Lung (tissue), 11 donors: ENCODE measurements at regions not wholly inside any gene's neighbourhood (a gene's known extent, or its start where the extent isn't known, plus 50 kb on each side); places are given as distances from the start of the nearest gene placed in this dataset.

Experiments
- ATAC-seq: fragments of 200-7000 bp; cut with Tn5 transposase; one replicate; pipeline ENCODE4 v1.9.1; 2020; ENCODE audit warnings: moderate number of reproducible peaks; ENCODE audit not compliant: insufficient read depth, low FRiP score
- DNase-seq, 3 donors: peaks; one replicate each; pipeline ENCODE4 v3.0.0-alpha.2; 2013 to 2017
- H3K27ac ChIP-seq, 2 donors: one replicate each; pipeline ENCODE4 v1.5.1; 2013; ENCODE audit warnings: mild to moderate bottlenecking in 2 of 2, moderate library complexity in 2 of 2, control low read depth in 1 of 2, inconsistent platforms in 1 of 2, low read depth in 1 of 2, low read length in 1 of 2
- H3K27me3 ChIP-seq, 3 donors: one replicate each; pipeline ENCODE4 v1.5.1; 2013; ENCODE audit warnings: low read length in 2 of 3; ENCODE audit not compliant: control insufficient read depth in 3 of 3, insufficient read depth in 3 of 3
- H3K36me3 ChIP-seq, 4 donors: one replicate each; pipeline ENCODE4 v1.5.1; 2013; ENCODE audit warnings: low read length in 4 of 4, mild to moderate bottlenecking in 1 of 4, moderate library complexity in 1 of 4; ENCODE audit not compliant: control insufficient read depth in 4 of 4, insufficient read depth in 4 of 4
- H3K4me1 ChIP-seq, 5 donors: one replicate each; pipeline ENCODE4 v1.5.1; 2013; ENCODE audit warnings: low read length in 5 of 5, mild to moderate bottlenecking in 2 of 5, moderate library complexity in 1 of 5; ENCODE audit not compliant: control insufficient read depth in 5 of 5, insufficient read depth in 5 of 5
- H3K4me3 ChIP-seq: one replicate; pipeline ENCODE4 v1.5.1; 2013; ENCODE audit warnings: mild to moderate bottlenecking, control low read depth, moderate library complexity
- H3K9ac ChIP-seq, 2 donors: one replicate each; pipeline ENCODE4 v1.5.1; 2013; ENCODE audit warnings: low read length in 2 of 2, control low read depth in 1 of 2; ENCODE audit not compliant: insufficient read depth in 1 of 2
- H3K9me3 ChIP-seq, 4 donors: one replicate each; pipeline ENCODE4 v1.5.1; 2013; ENCODE audit warnings: low read length in 3 of 4, mild to moderate bottlenecking in 1 of 4, moderate library complexity in 1 of 4; ENCODE audit not compliant: control insufficient read depth in 4 of 4, insufficient read depth in 3 of 4
- CTCF ChIP-seq: IDR thresholded peaks from 2 replicates; pipeline ENCODE4 v1.5.1; 2012; ENCODE audit warnings: mild to moderate bottlenecking; ENCODE audit errors: control extremely low read depth, extremely low read depth
- WGBS, 2 donors: extraction: QIAGEN DNeasy Blood & Tissue Kit; methylation state at CpG; one replicate each; pipeline ENCODE4 v1.1.7; 2013; 5-methylcytosine and 5-hydroxymethylcytosine counted together
- donor health status: control.
- donor health status: control.
- donor health status: Bipolar disorder and iron deficiency.
- donor health status: healthy.
- donor health status: DM: yes; HTN: yes; CAD: no.

DNA sequence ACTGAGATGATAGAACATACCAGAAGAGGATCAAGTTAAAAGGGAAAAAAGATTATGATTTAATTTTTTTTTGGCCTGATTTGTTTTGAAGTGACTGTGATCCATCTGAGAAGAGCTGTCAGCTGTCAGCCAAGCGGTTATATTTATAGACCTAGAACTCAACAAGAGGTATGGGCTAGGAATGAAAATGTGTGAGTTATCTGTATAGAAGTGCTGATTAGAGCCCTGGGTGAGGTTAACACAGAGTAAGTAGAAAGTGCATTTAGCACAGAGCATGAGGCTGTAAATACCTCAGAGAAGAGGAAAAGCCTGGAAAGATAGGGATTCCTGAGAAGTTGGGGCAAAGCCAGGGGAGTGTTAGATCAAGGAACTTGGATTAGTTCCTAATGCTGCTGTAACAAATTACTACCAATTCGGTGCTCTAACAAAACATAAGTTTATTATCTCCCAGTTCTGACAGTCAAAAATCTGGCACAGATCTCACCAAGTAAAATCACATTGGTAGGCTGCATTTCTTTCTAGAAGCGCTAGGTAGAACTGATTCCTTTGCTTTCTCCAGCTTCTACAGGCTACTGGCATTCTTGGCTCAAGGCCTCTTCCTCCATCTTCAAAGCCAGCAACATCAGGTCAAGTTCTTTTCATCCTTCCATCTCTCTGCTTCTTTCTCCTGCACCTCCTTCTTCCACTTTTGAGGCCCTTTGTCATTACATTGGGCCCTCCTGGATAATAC, 197.4 kb upstream of the SPHKAP start:
- peaks cover 0 to 9% (median 0%) of the 10 kb centered on the region in 5 donors for H3K4me1 ChIP-seq
- TF ChIP-seq CTCF, result no peak
- 76 to 81% methylated on average over 3 of the region's 3 CpGs for WGBS, 2 donors

DNA sequence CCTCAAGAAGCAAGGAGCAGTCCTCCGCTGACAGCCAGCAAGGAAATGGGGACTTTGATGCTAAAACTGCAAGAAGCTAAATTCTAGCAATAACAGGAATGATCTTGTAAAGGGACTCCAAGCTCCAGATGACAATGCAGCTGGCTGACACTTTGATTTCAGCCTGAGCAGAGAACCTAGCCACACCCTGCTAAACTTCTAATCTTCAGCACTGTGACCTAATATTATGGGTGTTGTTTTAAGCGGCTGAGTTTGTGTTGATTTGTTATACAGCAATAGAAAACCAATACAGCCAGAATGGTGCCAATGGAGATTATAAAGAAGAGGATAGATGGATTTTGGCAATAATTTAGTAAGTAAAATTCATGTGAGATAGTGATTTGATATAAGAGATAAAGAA, 196.7 kb upstream of the SPHKAP start:
- no peak for DNase-seq
- Histone ChIP-seq H3K4me3 (no peak overlapping the region), H3K27me3 (no peaks in the 10 kb centered on the region), H3K9me3 (no peaks in the 10 kb centered on the region), H3K36me3 (no peaks in the 10 kb centered on the region), H3K4me1 (peaks cover 0 to 9% (median 0%) of the 10 kb centered on the region in 5 donors), H3K9ac (no peak overlapping the region), H3K27ac (peak overlapping the region in 1 of 2 donors; percentile 41)
- no peak for ATAC-seq
- 87 to 90% methylated on average over 2 of the region's 2 CpGs for WGBS, 2 donors
- TF ChIP-seq CTCF, result no peak

More for the DNA sequence above, 197.4 kb upstream of the SPHKAP start:
- H3K36me3 ChIP-seq, result no peaks in the 10 kb centered on the region
- no peaks in the 10 kb centered on the region for H3K9me3 ChIP-seq
- ATAC-seq (no peak), DNase-seq (peak in 2 of 3 donors; percentile 12 to 20)
- no peak overlapping the region for H3K4me3 ChIP-seq
- H3K9ac ChIP-seq, result no peak overlapping the region
- peak overlapping the region in 1 of 2 donors; percentile 55 for H3K27ac ChIP-seq
- H3K27me3 ChIP-seq, result no peaks in the 10 kb centered on the region

- H3K9me3 ChIP-seq, result no peaks in the 10 kb centered on the region
- H3K9ac ChIP-seq, result no peak overlapping the region
- peaks cover 0 to 9% (median 0%) of the 10 kb centered on the region in 5 donors for H3K4me1 ChIP-seq
- H3K36me3 ChIP-seq, result no peaks in the 10 kb centered on the region
- ATAC-seq, result no peak
- WGBS, 2 donors, result 44 to 53% methylated on average over 6 of the region's 6 CpGs
- H3K4me3 ChIP-seq, result no peak overlapping the region
- TF ChIP-seq CTCF, result no peak
- H3K27me3 ChIP-seq, result no peaks in the 10 kb centered on the region
- peak overlapping the region in 1 of 2 donors; percentile 41 for H3K27ac ChIP-seq
- DNase-seq, result no peak
Measured at GRCh38 chr2:228377533-228377932, 196.0 kb upstream of the SPHKAP start.
